PC-9 (cell line): ENCODE measurements at regions not wholly inside any gene's neighbourhood (a gene's known extent, or its start where the extent isn't known, plus 50 kb on each side); places are given as distances from the start of the nearest gene placed in this dataset.

Experiments
- CTCF ChIP-seq: fragments of 200-600 bp; sonication (generic); conservative IDR thresholded peaks from 2 replicates; pipeline ENCODE4 v1.6.1; 2017; ENCODE audit warnings: mixed run types, antibody characterized with exemption, mild to moderate bottlenecking, moderate library complexity
- EZH2 ChIP-seq: fragments of 200-600 bp; sonication (generic); IDR thresholded peaks from 2 replicates; pipeline ENCODE4 v1.8.0; 2017; ENCODE audit warnings: antibody characterized with exemption, low read depth

DNA sequence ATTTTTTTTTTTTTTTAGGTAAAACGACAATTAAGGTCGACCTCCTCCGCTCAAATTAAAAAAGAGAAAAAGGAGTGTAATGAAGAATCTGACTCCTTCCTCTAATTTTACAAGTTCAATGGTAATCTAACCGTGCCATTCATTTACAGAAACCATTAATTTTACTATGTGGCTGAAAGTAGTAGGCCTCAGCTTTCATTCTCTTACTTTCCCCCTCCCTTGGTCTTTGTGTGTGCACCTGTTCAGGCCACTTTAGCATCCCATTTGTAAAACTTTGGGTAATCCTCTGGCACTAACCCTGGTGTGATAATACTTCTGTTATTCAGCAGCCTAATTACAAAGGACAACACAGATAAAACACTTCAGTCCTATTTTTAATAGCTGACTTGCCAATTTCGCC lies 128.1 kb downstream of the ASCL1 start:
- TF ChIP-seq CTCF (no peak), EZH2 (no peak)
